PC-9 (cell line): ENCODE measurements at regions not wholly inside any gene's neighbourhood (a gene's known extent, or its start where the extent isn't known, plus 50 kb on each side); places are given as distances from the start of the nearest gene placed in this dataset.

Experiments
- EZH2 ChIP-seq: fragments of 200-600 bp; sonication (generic); IDR thresholded peaks from 2 replicates; pipeline ENCODE4 v1.8.0; 2017; ENCODE audit warnings: antibody characterized with exemption, low read depth
- TF ChIP-seq, protein P1 (sequence below): fragments of 200-600 bp; sonication (generic); conservative IDR thresholded peaks from 2 replicates; pipeline ENCODE4 v1.6.1; 2017; ENCODE audit warnings: mixed run types, antibody characterized with exemption, mild to moderate bottlenecking, moderate library complexity

DNA sequence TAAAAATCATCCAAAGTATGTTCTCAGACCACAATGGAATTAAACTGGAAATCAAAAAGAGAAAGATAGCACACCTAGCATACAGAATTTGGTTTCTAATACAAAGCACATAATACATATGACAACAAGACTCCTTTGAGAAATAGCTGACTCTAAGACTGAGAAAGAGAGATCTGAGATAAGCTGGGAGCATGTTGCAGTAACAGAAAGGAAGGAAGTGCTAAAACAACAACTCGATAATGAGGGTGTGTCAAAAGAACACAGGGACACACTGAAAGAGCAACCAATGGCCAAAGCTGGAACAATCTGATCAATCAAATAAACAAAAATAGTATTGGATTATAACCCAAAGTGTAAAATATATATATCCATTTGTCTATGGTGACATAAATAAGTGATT lies 586.6 kb downstream of the C4orf33 start:
- no peak for TF ChIP-seq EZH2
- TF ChIP-seq, protein P1, sequence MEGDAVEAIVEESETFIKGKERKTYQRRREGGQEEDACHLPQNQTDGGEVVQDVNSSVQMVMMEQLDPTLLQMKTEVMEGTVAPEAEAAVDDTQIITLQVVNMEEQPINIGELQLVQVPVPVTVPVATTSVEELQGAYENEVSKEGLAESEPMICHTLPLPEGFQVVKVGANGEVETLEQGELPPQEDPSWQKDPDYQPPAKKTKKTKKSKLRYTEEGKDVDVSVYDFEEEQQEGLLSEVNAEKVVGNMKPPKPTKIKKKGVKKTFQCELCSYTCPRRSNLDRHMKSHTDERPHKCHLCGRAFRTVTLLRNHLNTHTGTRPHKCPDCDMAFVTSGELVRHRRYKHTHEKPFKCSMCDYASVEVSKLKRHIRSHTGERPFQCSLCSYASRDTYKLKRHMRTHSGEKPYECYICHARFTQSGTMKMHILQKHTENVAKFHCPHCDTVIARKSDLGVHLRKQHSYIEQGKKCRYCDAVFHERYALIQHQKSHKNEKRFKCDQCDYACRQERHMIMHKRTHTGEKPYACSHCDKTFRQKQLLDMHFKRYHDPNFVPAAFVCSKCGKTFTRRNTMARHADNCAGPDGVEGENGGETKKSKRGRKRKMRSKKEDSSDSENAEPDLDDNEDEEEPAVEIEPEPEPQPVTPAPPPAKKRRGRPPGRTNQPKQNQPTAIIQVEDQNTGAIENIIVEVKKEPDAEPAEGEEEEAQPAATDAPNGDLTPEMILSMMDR = no peak
